ENCODE measurements at regions not wholly inside any gene's neighbourhood (a gene's known extent, or its start where the extent isn't known, plus 50 kb on each side); places are given as distances from the start of the nearest gene placed in this dataset.

- no peak for TF ChIP-seq POLR2AphosphoS5 (IDR thresholded peaks at IDR 0.05; ENCODE audit: borderline replicate concordance, low read depth, low read length)
- TF ChIP-seq EZH2 (IDR thresholded peaks at IDR 0.05): no peak
Observed at GRCh38 chr3:181855825-181856224, 144.1 kb downstream of the SOX2 start.
